Endothelial cell of umbilical vein (primary cell): ENCODE measurements at regions not wholly inside any gene's neighbourhood (a gene's known extent, or its start where the extent isn't known, plus 50 kb on each side); places are given as distances from the start of the nearest gene placed in this dataset.

Experiments used
- BruUV-seq: library from RNA; stranded (reverse); fragments of 400-500 nt; replicated peaks from 2 replicates; lab custom pipeline; 2021; lab: Mats Ljungman, UMichigan
- CTCF ChIA-PET: fragments of 300-600, 350-600 bp; sonication (Branson Sonifier 250); formaldehyde crosslinking; loops from one replicate; lab custom pipeline; 2021; ENCODE audit warnings: antibody characterized with exemption, inconsistent platforms; lab: Charles Lee
- POLR2A ChIA-PET: fragments of 300-600, 350-600 bp; sonication (Branson Sonifier 250); formaldehyde crosslinking; loops from one replicate; lab custom pipeline; 2021; ENCODE audit warnings: antibody characterized with exemption, inconsistent platforms; lab: Charles Lee
- DNase-seq: peaks from one replicate; pipeline ENCODE4 v3.0.0-alpha.2; 2011; ENCODE audit warnings: low read depth, low spot score
- FAIRE-seq: peaks from 2 replicates; lab custom pipeline; 2011; peaks lifted over from hg19 to GRCh38; lab: Jason Lieb, UNC
- H2AFZ ChIP-seq: 2 replicates; pipeline ENCODE4 v1.6.0; 2012; ENCODE audit warnings: low read depth, low read length, control low read depth, inconsistent platforms
- H3K27ac ChIP-seq: 2 replicates; pipeline ENCODE4 v1.5.1; 2011; ENCODE audit warnings: low read depth, mild to moderate bottlenecking, control low read depth, low read length, moderate library complexity; ENCODE audit not compliant: insufficient read depth
- H3K27me3 ChIP-seq, 2 experiments: 2 replicates each; pipeline versions ENCODE4 v1.6.0 to v1.6.1; 2011; ENCODE audit warnings: low read length in 2 of 2, mixed read lengths in 1 of 2; ENCODE audit not compliant: control insufficient read depth in 2 of 2, insufficient read depth in 2 of 2
- H3K36me3 ChIP-seq, 2 experiments: 2 replicates in 1 of 2; 3 replicates in 1 of 2; pipeline ENCODE4 v1.5.1; 2011; ENCODE audit warnings: low read length in 2 of 2, mild to moderate bottlenecking in 1 of 2, moderate library complexity in 1 of 2; ENCODE audit not compliant: control insufficient read depth in 2 of 2, insufficient read depth in 2 of 2; ENCODE audit errors: extremely low read depth in 1 of 2
- H3K4me1 ChIP-seq: 3 replicates; pipeline ENCODE4 v1.5.1; 2011; ENCODE audit warnings: mild to moderate bottlenecking, low read length; ENCODE audit not compliant: control insufficient read depth, insufficient read depth; ENCODE audit errors: extremely low read depth
- H3K4me2 ChIP-seq: 2 replicates; pipeline ENCODE4 v1.6.1; 2011; ENCODE audit warnings: low read length, control low read depth, mixed read lengths; ENCODE audit not compliant: insufficient read depth
- H3K4me3 ChIP-seq, 3 experiments: fragments of 200-600 bp in 1 of 3; sonication (generic), shearing (Covaris generic) in 1 of 3; replicated peaks in 1 of 3; 2 replicates each; pipeline ENCODE4 v1.5.1; 2011 to 2016; ENCODE audit warnings: control low read depth in 3 of 3, low read length in 3 of 3, mild to moderate bottlenecking in 2 of 3, inconsistent platforms in 1 of 3, low read depth in 1 of 3, moderate library complexity in 1 of 3; ENCODE audit not compliant: insufficient read depth in 1 of 3
- H3K79me2 ChIP-seq: 2 replicates; pipeline ENCODE4 v1.6.0; 2012; ENCODE audit warnings: low read length, inconsistent platforms; ENCODE audit not compliant: control insufficient read depth, insufficient read depth
- H3K9ac ChIP-seq: replicated peaks from 2 replicates; pipeline ENCODE3; 2011; ENCODE audit warnings: low read length, control low read depth; ENCODE audit not compliant: insufficient read depth; ENCODE audit errors: extremely low read depth
- H3K9me1 ChIP-seq: replicated peaks from 3 replicates; pipeline ENCODE4 v1.6.0; 2011; ENCODE audit warnings: mild to moderate bottlenecking, low read length; ENCODE audit not compliant: control insufficient read depth, insufficient read depth; ENCODE audit errors: extremely low read depth
- H3K9me3 ChIP-seq: replicated peaks from 2 replicates; pipeline ENCODE4 v1.5.1; 2012; ENCODE audit warnings: low read length, inconsistent platforms; ENCODE audit not compliant: control insufficient read depth, insufficient read depth
- H4K20me1 ChIP-seq: replicated peaks from 2 replicates; pipeline ENCODE3; 2011; ENCODE audit warnings: mild to moderate bottlenecking, low read length; ENCODE audit not compliant: control insufficient read depth, insufficient read depth; ENCODE audit errors: extremely low read depth
- EZH2 ChIP-seq: IDR thresholded peaks from 2 replicates; pipeline ENCODE4 v1.6.1; 2012; ENCODE audit warnings: borderline replicate concordance, low read depth, mild to moderate bottlenecking, moderate library complexity, low read length, inconsistent platforms; ENCODE audit not compliant: severe bottlenecking
- FOS ChIP-seq: IDR thresholded peaks from 2 replicates; pipeline ENCODE4 v1.6.1; 2011; ENCODE audit warnings: mild to moderate bottlenecking, low read length, moderate library complexity, borderline replicate concordance; ENCODE audit not compliant: insufficient read depth
- GATA2 ChIP-seq: IDR thresholded peaks from 2 replicates; pipeline ENCODE4 v1.7.0; 2011; ENCODE audit warnings: low read depth, mild to moderate bottlenecking, moderate library complexity, mixed read lengths, low read length; ENCODE audit not compliant: insufficient read length, insufficient read depth
- JUN ChIP-seq: IDR thresholded peaks from 2 replicates; pipeline ENCODE4 v1.6.1; 2011; ENCODE audit warnings: borderline replicate concordance, low read depth; ENCODE audit not compliant: insufficient read length, insufficient read depth
- MYC ChIP-seq: IDR thresholded peaks from one replicate; pipeline ENCODE4 v1.6.1; 2011; ENCODE audit warnings: mild to moderate bottlenecking, low read depth, low read length
- POLR2A ChIP-seq: IDR thresholded peaks from 2 replicates; pipeline ENCODE4 v1.6.1; 2012; ENCODE audit warnings: low read depth, mild to moderate bottlenecking, control low read depth, low read length
- POLR2AphosphoS5 ChIP-seq: IDR thresholded peaks from 2 replicates; pipeline ENCODE4 v1.6.1; 2012; ENCODE audit warnings: low read depth, mild to moderate bottlenecking, control low read depth, low read length, moderate library complexity; ENCODE audit not compliant: insufficient read depth
- dilution Hi-C: fragments of 300-500 bp; cut with MboI; formaldehyde crosslinking; loops from one replicate; pipeline ENCODE4 v1.15.0; 2019; ENCODE audit warnings: low sequenced_read_pairs; ENCODE audit not compliant: extremely low pct_ligation_motif_present
- intact Hi-C: fragments of 100-400 bp; cut with micrococcal nuclease; formaldehyde crosslinking; loops from one replicate; pipeline ENCODE4 v1.10.0; 2022
- TF ChIP-seq, protein P1 (sequence below), 2 donors: IDR thresholded peaks; 1 replicate in 1 of 2; 2 replicates in 1 of 2; pipeline ENCODE4 v1.5.1; 2011; ENCODE audit warnings: low read length in 2 of 2, mild to moderate bottlenecking in 2 of 2, moderate library complexity in 2 of 2, control low read depth in 1 of 2, inconsistent platforms in 1 of 2, low read depth in 1 of 2; ENCODE audit not compliant: insufficient read depth in 1 of 2; ENCODE audit errors: extremely low read depth in 1 of 2
- TF ChIP-seq, protein P2 (sequence below): IDR thresholded peaks from 2 replicates; pipeline ENCODE4 v1.6.1; 2011; ENCODE audit not compliant: insufficient read depth, insufficient read length

DNA sequence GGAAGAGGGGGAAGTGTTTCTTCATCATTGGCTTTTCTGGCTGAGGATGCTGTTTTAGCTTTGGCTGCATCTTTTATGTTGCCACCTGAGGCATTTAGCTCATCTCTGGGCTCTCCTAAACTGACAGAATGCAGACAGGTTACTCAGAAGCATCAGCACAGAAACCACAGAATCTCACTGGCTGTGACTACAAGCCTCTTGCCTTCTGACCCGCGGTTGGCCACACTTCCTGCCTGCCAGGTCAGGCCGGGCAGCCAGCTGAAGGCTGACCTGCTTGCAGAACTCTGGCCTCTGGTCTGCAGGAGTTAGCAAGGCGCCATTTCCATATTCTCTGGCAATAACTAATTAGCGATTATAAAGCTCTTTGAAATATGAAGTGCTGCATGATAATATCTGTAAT, 366.5 kb downstream of the MID1IP1 start:
- H4K20me1 ChIP-seq = no peaks in the 10 kb centered on the region
- no peaks in the 10 kb centered on the region for H3K4me1 ChIP-seq
- no TSS peak for BruUV-seq
- H3K36me3 ChIP-seq = no peaks in the 10 kb centered on the region
- no peaks in the 10 kb centered on the region for H3K9me1 ChIP-seq
- H3K27me3 ChIP-seq = peaks cover 2 to 6% of the 10 kb centered on the region in 2 experiments
- POLR2A ChIA-PET = no interaction called here
- no peak overlapping the region for H3K27ac ChIP-seq
- no peak overlapping the region for H2AFZ ChIP-seq
- no peak overlapping the region for H3K9ac ChIP-seq
- FAIRE-seq = no peak
- TF ChIP-seq GATA2 = no peak
- TF ChIP-seq POLR2A = no peak
- no peak for TF ChIP-seq EZH2
- TF ChIP-seq, protein P1, sequence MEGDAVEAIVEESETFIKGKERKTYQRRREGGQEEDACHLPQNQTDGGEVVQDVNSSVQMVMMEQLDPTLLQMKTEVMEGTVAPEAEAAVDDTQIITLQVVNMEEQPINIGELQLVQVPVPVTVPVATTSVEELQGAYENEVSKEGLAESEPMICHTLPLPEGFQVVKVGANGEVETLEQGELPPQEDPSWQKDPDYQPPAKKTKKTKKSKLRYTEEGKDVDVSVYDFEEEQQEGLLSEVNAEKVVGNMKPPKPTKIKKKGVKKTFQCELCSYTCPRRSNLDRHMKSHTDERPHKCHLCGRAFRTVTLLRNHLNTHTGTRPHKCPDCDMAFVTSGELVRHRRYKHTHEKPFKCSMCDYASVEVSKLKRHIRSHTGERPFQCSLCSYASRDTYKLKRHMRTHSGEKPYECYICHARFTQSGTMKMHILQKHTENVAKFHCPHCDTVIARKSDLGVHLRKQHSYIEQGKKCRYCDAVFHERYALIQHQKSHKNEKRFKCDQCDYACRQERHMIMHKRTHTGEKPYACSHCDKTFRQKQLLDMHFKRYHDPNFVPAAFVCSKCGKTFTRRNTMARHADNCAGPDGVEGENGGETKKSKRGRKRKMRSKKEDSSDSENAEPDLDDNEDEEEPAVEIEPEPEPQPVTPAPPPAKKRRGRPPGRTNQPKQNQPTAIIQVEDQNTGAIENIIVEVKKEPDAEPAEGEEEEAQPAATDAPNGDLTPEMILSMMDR (IDR thresholded peaks at IDR 0.05; ENCODE audit: extremely low read depth in 1 of 2, insufficient read depth in 1 of 2, low read depth in 1 of 2, low read length in 2 of 2) = no peak
- no peak for TF ChIP-seq JUN
- TF ChIP-seq POLR2AphosphoS5 = no peak
- TF ChIP-seq, protein P2, sequence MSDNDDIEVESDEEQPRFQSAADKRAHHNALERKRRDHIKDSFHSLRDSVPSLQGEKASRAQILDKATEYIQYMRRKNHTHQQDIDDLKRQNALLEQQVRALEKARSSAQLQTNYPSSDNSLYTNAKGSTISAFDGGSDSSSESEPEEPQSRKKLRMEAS = no peak
- no peak for TF ChIP-seq MYC
- no peak for TF ChIP-seq FOS
- intact Hi-C loops (no loop called here), dilution Hi-C loops (no loop called here)
- CTCF ChIA-PET = no interaction called here
- no peak overlapping the region for H3K4me3 ChIP-seq
- no peaks in the 10 kb centered on the region for H3K9me3 ChIP-seq
- H3K79me2 ChIP-seq = no peaks in the 10 kb centered on the region
- H3K4me2 ChIP-seq = no peak overlapping the region
- no peak for DNase-seq
